ENCODE measurements at regions not wholly inside any gene's neighbourhood (a gene's known extent, or its start where the extent isn't known, plus 50 kb on each side); places are given as distances from the start of the nearest gene placed in this dataset.

- DNase-seq, result no peak
These were observed 351.2 kb downstream of the C16orf95 start for GRCh38 chr16:86965840-86966550.

GRCh38 chr16:86966777-86967176 is 350.4 kb downstream of the C16orf95 start:
- DNase-seq, result no peak

- no peak for DNase-seq
These were observed 348.3 kb downstream of the C16orf95 start for GRCh38 chr16:86968866-86969265.

- no peak for DNase-seq
These were observed 347.5 kb downstream of the C16orf95 start for GRCh38 chr16:86969716-86970115.

- no peak for DNase-seq
These were observed 346.9 kb downstream of the C16orf95 start for GRCh38 chr16:86970279-86970678.

GRCh38 chr16:86970726-86971125 is 346.5 kb downstream of the C16orf95 start:
- DNase-seq, result no peak

- DNase-seq, result no peak
These were observed 345.9 kb downstream of the C16orf95 start for GRCh38 chr16:86971251-86971650.

- no peak for DNase-seq
These were observed 343.1 kb downstream of the C16orf95 start for GRCh38 chr16:86974120-86974519.

GRCh38 chr16:86975445-86975844 is 341.7 kb downstream of the C16orf95 start:
- peak; percentile 14 for DNase-seq

GRCh38 chr16:86977076-86977676 is 340.0 kb downstream of the C16orf95 start:
- DNase-seq, result no peak

GRCh38 chr16:86978445-86979030 is 338.7 kb downstream of the C16orf95 start:
- DNase-seq, result no peak

GRCh38 chr16:86979061-86979460 is 338.1 kb downstream of the C16orf95 start:
- DNase-seq, result no peak

GRCh38 chr16:86979984-86980553 is 337.1 kb downstream of the C16orf95 start:
- no peak for DNase-seq

GRCh38 chr16:86980644-86981043 is 336.5 kb downstream of the C16orf95 start:
- no peak for DNase-seq

GRCh38 chr16:86982347-86982596 is 334.9 kb downstream of the C16orf95 start:
- DNase-seq, result no peak

- DNase-seq, result no peak
These were observed 334.3 kb downstream of the C16orf95 start for GRCh38 chr16:86982912-86983311.

GRCh38 chr16:86983621-86984020 is 333.6 kb downstream of the C16orf95 start:
- no peak for DNase-seq

- no peak for DNase-seq
These were observed 332.8 kb downstream of the C16orf95 start for GRCh38 chr16:86984343-86984742.

- no peak for DNase-seq
These were observed 332.1 kb downstream of the C16orf95 start for GRCh38 chr16:86984991-86985647.

GRCh38 chr16:86985648-86986015 is 331.6 kb downstream of the C16orf95 start:
- DNase-seq, result no peak

- DNase-seq, result no peak
These were observed 331.1 kb downstream of the C16orf95 start for GRCh38 chr16:86986136-86986535.

GRCh38 chr16:86986809-86987487 is 330.2 kb downstream of the C16orf95 start:
- no peak for DNase-seq
